ENCODE measurements at regions not wholly inside any gene's neighbourhood (a gene's known extent, or its start where the extent isn't known, plus 50 kb on each side); places are given as distances from the start of the nearest gene placed in this dataset.
"Not testable (repeated sequence)": the region's sequence is repeated elsewhere in the genome, so short reads cannot be mapped to it uniquely, and the experiment has no call there.

- TF ChIP-seq TAF1, POLR2A, POLR2AphosphoS5, POU2F2 (IDR thresholded peaks at IDR 0.05; ENCODE audit: low read depth, low read length): not testable (repeated sequence)
These were observed 117.7 kb downstream of the FAM53A start for GRCh38 chr4:1566301-1566837.

All from GM12891 (cell line).